ENCODE measurements at regions not wholly inside any gene's neighbourhood (a gene's known extent, or its start where the extent isn't known, plus 50 kb on each side); places are given as distances from the start of the nearest gene placed in this dataset.

- TF ChIP-seq SIN3A (IDR thresholded peaks at IDR 0.05; ENCODE audit: borderline replicate concordance, low read depth, low read length): no peak
- TF ChIP-seq MEF2A (IDR thresholded peaks at IDR 0.05; ENCODE audit: borderline replicate concordance, low read depth): no peak
- TF ChIP-seq USF2 (IDR thresholded peaks at IDR 0.05; ENCODE audit: borderline replicate concordance, low read depth, low read length): no peak
- TF ChIP-seq TCF12 (IDR thresholded peaks at IDR 0.05): no peak
- no peak for TF ChIP-seq RXRA (IDR thresholded peaks at IDR 0.05; ENCODE audit: borderline replicate concordance, low read depth)
- no peak for TF ChIP-seq FOSL2 (IDR thresholded peaks at IDR 0.05; ENCODE audit: borderline replicate concordance, low read depth)
- TF ChIP-seq RFX5 (IDR thresholded peaks at IDR 0.05; ENCODE audit: low read length): no peak
- TF ChIP-seq RAD21 (IDR thresholded peaks at IDR 0.05; ENCODE audit: low read length): no peak
- no peak for TF ChIP-seq ELF1 (IDR thresholded peaks at IDR 0.05)
- TF ChIP-seq GATA2 (CRISPR knock-in tag; IDR thresholded peaks at IDR 0.05): no peak
- no peak for TF ChIP-seq YY1 (IDR thresholded peaks at IDR 0.05; ENCODE audit: low read depth)
- no peak for TF ChIP-seq CHD2 (IDR thresholded peaks at IDR 0.05; ENCODE audit: low read length, partially characterized antibody)
- no peak for TF ChIP-seq EP300 (IDR thresholded peaks at IDR 0.05; ENCODE audit: borderline replicate concordance in 1 of 2, low read depth in 1 of 2, low read length in 1 of 2)
- TF ChIP-seq GABPA (IDR thresholded peaks at IDR 0.05; ENCODE audit: low read depth): no peak
- no peak for TF ChIP-seq MXI1 (IDR thresholded peaks at IDR 0.05; ENCODE audit: low read depth, low read length)
- TF ChIP-seq PBX3 (IDR thresholded peaks at IDR 0.05): no peak
- TF ChIP-seq POLR2AphosphoS5 (IDR thresholded peaks at IDR 0.05; ENCODE audit: low read depth, low read length): no peak
- no peak for TF ChIP-seq FOXJ3 (CRISPR knock-in tag; IDR thresholded peaks at IDR 0.05)
- TF ChIP-seq RCOR1 (IDR thresholded peaks at IDR 0.05; ENCODE audit: low read length): no peak
- no peaks in the 10 kb centered on the region for H3K27me3 ChIP-seq (ENCODE audit: insufficient read depth)
- no peaks in the 10 kb centered on the region for H3K9me2 ChIP-seq
- H3K79me2 ChIP-seq (ENCODE audit: insufficient read depth): no peaks in the 10 kb centered on the region
- H3K27ac ChIP-seq (ENCODE audit: low read depth in 2 of 2, low read length in 1 of 2): no peak overlapping the region
- H3F3A ChIP-seq (replicated peaks; ENCODE audit: insufficient read depth): no peaks in the 10 kb centered on the region
- no peak overlapping the region for H2AFZ ChIP-seq (ENCODE audit: low read depth)
- POLR2A ChIA-PET: no interaction called here
- CTCF ChIA-PET: no interaction called here
- H4K20me1 ChIP-seq (ENCODE audit: insufficient read depth): no peaks in the 10 kb centered on the region
- no peak overlapping the region for H3K9ac ChIP-seq
- H3K4me1 ChIP-seq (ENCODE audit: control insufficient read depth in 1 of 2, insufficient read depth in 2 of 2, low read depth in 1 of 2, low read length in 1 of 2): peaks cover 0 to 4% of the 10 kb centered on the region in 2 experiments; a peak in 1 of 4 replicates
- no peak for DNase-seq
- H3K4me2 ChIP-seq: no peak overlapping the region
- 42% methylated on average over 2 of the region's 2 CpGs for WGBS (ENCODE audit: low lambda C conversion rate)
- no peaks in the 10 kb centered on the region for H3K36me3 ChIP-seq (replicated peaks in 1 of 2; ENCODE audit: control insufficient read depth in 1 of 2, insufficient read depth in 2 of 2, low read length in 1 of 2)
- H3K9me3 ChIP-seq: no peaks in the 10 kb centered on the region; the same call in 1 of the 2 replicates
- no peak overlapping the region for H3K4me3 ChIP-seq (ENCODE audit: low read depth in 2 of 2, low read length in 1 of 2)
Observed at GRCh38 chr2:380221-380620, 92.3 kb upstream of the ALKAL2 start.

- Histone ChIP-seq H3K36me3 (replicated peaks in 1 of 2; ENCODE audit: control insufficient read depth in 1 of 2, insufficient read depth in 2 of 2, low read length in 1 of 2) (no peaks in the 10 kb centered on the region), H3K4me1 (ENCODE audit: control insufficient read depth in 1 of 2, insufficient read depth in 2 of 2, low read depth in 1 of 2, low read length in 1 of 2) (peaks cover 0 to 4% of the 10 kb centered on the region in 2 experiments; a peak in 1 of 4 replicates), H3K9me2 (no peaks in the 10 kb centered on the region), H3K4me3 (ENCODE audit: low read depth in 2 of 2, low read length in 1 of 2) (no peak overlapping the region), H3K27me3 (ENCODE audit: insufficient read depth) (no peaks in the 10 kb centered on the region), H3F3A (replicated peaks; ENCODE audit: insufficient read depth) (no peaks in the 10 kb centered on the region), H4K20me1 (ENCODE audit: insufficient read depth) (no peaks in the 10 kb centered on the region), H3K9ac (no peak overlapping the region), H3K79me2 (ENCODE audit: insufficient read depth) (no peaks in the 10 kb centered on the region), H3K9me3 (no peaks in the 10 kb centered on the region; the same call in 1 of the 2 replicates), H2AFZ (ENCODE audit: low read depth) (no peak overlapping the region), H3K4me2 (no peak overlapping the region), H3K27ac (ENCODE audit: low read depth in 2 of 2, low read length in 1 of 2) (no peak overlapping the region)
- 43% methylated on average over 7 of the region's 7 CpGs for WGBS (ENCODE audit: low lambda C conversion rate)
- no peak for DNase-seq
- ChIA-PET POLR2A (no interaction called here), CTCF (no interaction called here)
- TF ChIP-seq RCOR1 (IDR thresholded peaks at IDR 0.05; ENCODE audit: low read length): no peak
- no peak for TF ChIP-seq ELF1 (IDR thresholded peaks at IDR 0.05)
- TF ChIP-seq FOXJ3 (CRISPR knock-in tag; IDR thresholded peaks at IDR 0.05): no peak
- no peak for TF ChIP-seq FOSL2 (IDR thresholded peaks at IDR 0.05; ENCODE audit: borderline replicate concordance, low read depth)
- TF ChIP-seq MEF2A (IDR thresholded peaks at IDR 0.05; ENCODE audit: borderline replicate concordance, low read depth): no peak
- TF ChIP-seq TCF12 (IDR thresholded peaks at IDR 0.05): no peak
- TF ChIP-seq CTCF (IDR thresholded peaks at IDR 0.05): no peak
- TF ChIP-seq YY1 (IDR thresholded peaks at IDR 0.05; ENCODE audit: low read depth): no peak
- TF ChIP-seq PBX3 (IDR thresholded peaks at IDR 0.05): no peak
- TF ChIP-seq CHD2 (IDR thresholded peaks at IDR 0.05; ENCODE audit: low read length, partially characterized antibody): no peak
- no peak for TF ChIP-seq SMC3 (IDR thresholded peaks at IDR 0.05; ENCODE audit: low read depth, low read length)
- no peak for TF ChIP-seq RFX5 (IDR thresholded peaks at IDR 0.05; ENCODE audit: low read length)
- no peak for TF ChIP-seq EP300 (IDR thresholded peaks at IDR 0.05; ENCODE audit: borderline replicate concordance in 1 of 2, low read depth in 1 of 2, low read length in 1 of 2)
- no peak for TF ChIP-seq EZH2phosphoT487 (IDR thresholded peaks at IDR 0.05; ENCODE audit: borderline replicate concordance, low read depth)
- TF ChIP-seq USF1 (IDR thresholded peaks at IDR 0.05; ENCODE audit: borderline replicate concordance, low read depth): no peak
Observed at GRCh38 chr2:379778-380177, 91.9 kb upstream of the ALKAL2 start.
